BE2C (cell line): ENCODE measurements at regions not wholly inside any gene's neighbourhood (a gene's known extent, or its start where the extent isn't known, plus 50 kb on each side); places are given as distances from the start of the nearest gene placed in this dataset.
"Not testable (repeated sequence)": the region's sequence is repeated elsewhere in the genome, so short reads cannot be mapped to it uniquely, and the experiment has no call there.

Experiments
- DNase-seq: peaks from one replicate; pipeline ENCODE4 v3.0.0-alpha.2; 2020
- H3K27me3 ChIP-seq: fragments of 250-450 bp; sonication (Bioruptor Pico); 2 replicates; pipeline ENCODE4 v1.5.1; 2020; ENCODE audit warnings: mild to moderate bottlenecking
- H3K36me3 ChIP-seq: fragments of 250-450 bp; sonication (Bioruptor Pico); 2 replicates; pipeline ENCODE4 v1.5.1; 2020; ENCODE audit warnings: mild to moderate bottlenecking
- H3K4me1 ChIP-seq: fragments of 250-450 bp; sonication (Bioruptor Pico); 2 replicates; pipeline ENCODE4 v1.5.1; 2020
- H3K4me3 ChIP-seq: 2 replicates; pipeline ENCODE4 v1.5.1; 2011; ENCODE audit warnings: low read depth, low read length
- H3K9me3 ChIP-seq: fragments of 250-450 bp; sonication (Bioruptor Pico); 2 replicates; pipeline ENCODE4 v1.5.1; 2020
- TF ChIP-seq, protein P1 (sequence below): IDR thresholded peaks from 2 replicates; pipeline ENCODE4 v1.5.1; 2012; ENCODE audit warnings: mild to moderate bottlenecking, low read depth, low read length

DNA sequence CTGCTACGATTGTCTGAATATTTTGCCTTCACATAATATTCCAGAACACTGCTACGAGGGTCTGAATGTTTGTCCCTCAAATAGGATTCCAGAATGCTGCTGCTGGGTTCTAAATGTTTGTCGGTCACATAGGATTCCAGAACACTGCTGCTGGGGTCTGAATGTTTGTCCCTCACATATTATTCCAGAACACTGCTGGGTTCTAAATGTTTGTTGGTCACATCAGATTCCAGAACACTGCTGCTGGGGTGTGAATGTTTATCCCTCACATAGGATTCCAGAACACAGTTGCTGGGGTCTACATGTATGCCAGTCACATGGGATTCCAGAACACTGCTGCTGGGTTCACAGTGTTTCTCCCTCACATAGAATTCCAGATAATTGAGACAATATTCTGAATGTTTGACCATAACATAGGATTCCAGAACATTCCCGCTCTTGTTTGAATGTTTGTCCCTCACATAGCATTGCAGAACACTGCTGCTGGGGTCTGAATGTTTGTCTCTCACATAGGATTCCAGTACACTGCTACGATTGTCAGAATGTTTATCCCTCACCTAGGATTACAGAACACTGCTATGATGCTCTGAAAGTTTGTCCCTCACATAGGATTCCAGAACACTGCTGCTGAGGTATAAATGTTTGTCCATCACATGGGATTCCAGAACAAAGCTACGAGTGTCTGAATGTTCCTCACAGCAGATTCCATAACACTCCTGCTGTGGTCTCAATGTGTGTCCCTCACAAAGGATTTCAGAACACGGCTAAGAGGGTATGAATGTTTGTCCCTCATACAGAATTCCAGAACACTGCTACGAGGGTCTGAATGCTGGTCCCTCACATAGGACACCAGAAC is 201.8 kb downstream of the FOXD4L6 start:
- Histone ChIP-seq H3K4me3 (no peak overlapping the region), H3K9me3 (peaks cover 7% of the 10 kb centered on the region), H3K4me1 (no peaks in the 10 kb centered on the region), H3K27me3 (no peaks in the 10 kb centered on the region), H3K36me3 (no peaks in the 10 kb centered on the region)
- DNase-seq = no peak
- TF ChIP-seq, protein P1, sequence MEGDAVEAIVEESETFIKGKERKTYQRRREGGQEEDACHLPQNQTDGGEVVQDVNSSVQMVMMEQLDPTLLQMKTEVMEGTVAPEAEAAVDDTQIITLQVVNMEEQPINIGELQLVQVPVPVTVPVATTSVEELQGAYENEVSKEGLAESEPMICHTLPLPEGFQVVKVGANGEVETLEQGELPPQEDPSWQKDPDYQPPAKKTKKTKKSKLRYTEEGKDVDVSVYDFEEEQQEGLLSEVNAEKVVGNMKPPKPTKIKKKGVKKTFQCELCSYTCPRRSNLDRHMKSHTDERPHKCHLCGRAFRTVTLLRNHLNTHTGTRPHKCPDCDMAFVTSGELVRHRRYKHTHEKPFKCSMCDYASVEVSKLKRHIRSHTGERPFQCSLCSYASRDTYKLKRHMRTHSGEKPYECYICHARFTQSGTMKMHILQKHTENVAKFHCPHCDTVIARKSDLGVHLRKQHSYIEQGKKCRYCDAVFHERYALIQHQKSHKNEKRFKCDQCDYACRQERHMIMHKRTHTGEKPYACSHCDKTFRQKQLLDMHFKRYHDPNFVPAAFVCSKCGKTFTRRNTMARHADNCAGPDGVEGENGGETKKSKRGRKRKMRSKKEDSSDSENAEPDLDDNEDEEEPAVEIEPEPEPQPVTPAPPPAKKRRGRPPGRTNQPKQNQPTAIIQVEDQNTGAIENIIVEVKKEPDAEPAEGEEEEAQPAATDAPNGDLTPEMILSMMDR = no peak

DNA sequence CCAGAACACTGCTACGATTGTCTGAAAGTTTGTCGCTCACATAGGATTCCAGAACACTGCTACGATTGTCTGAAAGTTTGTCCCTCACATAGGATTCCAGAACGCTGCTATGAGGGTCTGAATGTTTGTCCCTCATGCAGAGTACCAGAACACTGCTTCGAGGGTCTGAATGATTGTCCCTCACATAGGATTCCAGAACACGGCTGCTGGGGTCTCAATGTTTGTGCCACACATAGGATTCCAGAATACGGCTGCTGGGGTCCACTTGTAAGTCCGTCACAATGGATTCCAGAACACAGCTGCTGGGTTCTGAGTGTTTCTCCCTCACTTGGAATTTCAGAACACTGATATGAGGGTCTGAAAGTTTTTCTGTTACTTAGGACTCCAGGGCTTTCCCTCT is 203.3 kb downstream of the FOXD4L6 start:
- DNase-seq = no peak
- Histone ChIP-seq H3K9me3 (peaks cover 7% of the 10 kb centered on the region), H3K4me1 (no peaks in the 10 kb centered on the region), H3K4me3 (no peak overlapping the region), H3K36me3 (no peaks in the 10 kb centered on the region), H3K27me3 (no peaks in the 10 kb centered on the region)
- TF ChIP-seq, protein P1 = no peak

DNA sequence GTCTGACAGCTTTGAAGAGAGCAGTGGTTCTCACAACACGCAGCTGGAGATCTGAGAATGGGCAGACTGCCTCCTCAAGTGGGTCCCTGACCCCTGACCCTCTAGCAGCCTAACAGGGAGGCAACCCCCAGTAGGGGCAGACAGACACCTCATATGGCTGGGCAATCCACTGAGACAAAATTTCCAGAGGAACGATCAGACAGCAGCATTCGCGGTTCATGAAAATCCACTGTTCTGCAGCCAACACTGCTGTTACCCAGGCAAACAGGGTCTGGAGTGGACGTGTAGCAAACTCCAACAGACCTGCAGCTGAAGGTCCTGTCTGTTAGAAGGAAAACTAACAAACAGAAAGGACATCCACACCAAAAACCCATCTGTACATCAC is 212.1 kb downstream of the FOXD4L6 start:
- not testable (repeated sequence) for H3K4me1 ChIP-seq, DNase-seq, H3K27me3 ChIP-seq, H3K4me3 ChIP-seq, H3K9me3 ChIP-seq, H3K36me3 ChIP-seq

DNA sequence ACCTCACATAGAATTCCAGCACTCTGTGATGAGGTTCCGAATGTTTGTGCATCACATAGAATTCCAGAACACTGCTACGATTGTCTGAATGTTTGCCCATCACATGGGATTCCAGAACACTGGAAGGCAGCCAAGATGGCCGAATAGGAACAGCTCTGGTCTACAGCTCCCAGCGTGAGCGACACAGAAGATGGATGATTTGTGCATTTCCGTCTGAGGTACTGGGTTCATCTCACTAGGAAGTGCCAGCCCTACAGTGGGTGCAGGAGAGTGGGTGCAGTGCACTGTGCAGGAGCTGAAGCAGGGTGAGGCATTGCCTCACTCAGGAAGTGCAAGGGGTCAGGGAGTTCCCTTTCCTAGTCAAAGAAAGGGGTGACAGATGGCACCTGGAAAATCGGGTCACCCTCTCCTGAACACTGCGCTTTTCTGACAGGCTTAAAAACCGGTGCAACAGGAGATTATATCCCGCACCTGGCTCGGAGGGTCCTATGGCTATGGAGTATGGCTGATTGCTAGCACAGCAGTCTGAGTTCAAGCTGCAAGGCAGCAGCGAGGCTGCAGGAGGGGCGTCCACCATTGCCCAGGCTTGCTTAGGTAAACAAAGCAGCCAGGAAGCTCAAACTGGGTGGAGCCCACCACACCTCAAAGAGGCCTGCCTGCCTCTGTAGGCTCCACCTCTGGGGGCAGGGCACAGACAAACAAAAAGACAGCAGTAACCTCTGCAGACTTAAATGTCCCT is 212.7 kb downstream of the FOXD4L6 start:
- not testable (repeated sequence) for H3K36me3 ChIP-seq, H3K9me3 ChIP-seq, H3K4me3 ChIP-seq, DNase-seq, H3K27me3 ChIP-seq, H3K4me1 ChIP-seq

DNA sequence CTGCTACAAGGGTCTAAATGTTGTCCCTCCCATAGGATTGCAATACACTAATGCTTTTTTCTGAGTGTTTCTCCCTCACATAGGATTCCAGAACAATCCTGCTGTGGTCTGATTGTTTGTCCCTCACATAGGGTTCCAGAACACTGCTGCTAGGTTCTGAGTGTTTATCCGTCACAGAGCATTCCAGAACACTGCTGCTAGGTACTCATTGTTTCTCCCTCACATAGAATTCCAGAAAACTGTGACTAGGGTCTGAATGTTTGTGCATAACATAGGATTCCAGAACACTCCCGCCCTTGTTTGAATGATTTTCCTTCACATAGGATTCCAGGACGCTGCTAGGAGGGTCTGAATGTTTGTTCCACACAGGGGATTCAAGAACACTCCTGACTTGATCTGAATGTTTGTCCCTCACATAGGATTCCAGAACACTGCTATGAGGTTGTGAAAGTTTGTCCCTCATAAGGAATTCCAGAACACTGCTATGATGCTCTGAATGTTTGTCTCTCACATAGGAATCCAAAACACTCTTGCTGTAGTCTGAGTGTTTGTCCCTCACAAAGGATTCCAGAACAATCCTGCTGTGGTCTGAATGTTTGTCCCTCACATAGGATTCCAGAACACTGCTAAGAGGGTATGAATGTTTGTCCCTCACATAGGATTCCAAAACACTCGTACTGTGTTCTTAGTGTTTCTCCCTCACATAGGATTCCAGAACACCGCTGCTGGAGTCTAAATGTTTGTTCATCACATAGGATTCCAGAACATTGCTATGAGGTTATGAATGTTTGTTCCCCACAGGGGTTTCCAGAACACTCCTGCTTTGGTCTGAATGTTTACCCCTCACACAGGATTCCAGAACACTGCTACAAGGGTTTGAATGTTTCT is 213.5 kb downstream of the FOXD4L6 start:
- H3K27me3 ChIP-seq = no peaks in the 10 kb centered on the region
- H3K9me3 ChIP-seq = 0 out of 2 replicates have a peak, but pooled peaks cover 3% of the 10 kb centered on the region

DNA sequence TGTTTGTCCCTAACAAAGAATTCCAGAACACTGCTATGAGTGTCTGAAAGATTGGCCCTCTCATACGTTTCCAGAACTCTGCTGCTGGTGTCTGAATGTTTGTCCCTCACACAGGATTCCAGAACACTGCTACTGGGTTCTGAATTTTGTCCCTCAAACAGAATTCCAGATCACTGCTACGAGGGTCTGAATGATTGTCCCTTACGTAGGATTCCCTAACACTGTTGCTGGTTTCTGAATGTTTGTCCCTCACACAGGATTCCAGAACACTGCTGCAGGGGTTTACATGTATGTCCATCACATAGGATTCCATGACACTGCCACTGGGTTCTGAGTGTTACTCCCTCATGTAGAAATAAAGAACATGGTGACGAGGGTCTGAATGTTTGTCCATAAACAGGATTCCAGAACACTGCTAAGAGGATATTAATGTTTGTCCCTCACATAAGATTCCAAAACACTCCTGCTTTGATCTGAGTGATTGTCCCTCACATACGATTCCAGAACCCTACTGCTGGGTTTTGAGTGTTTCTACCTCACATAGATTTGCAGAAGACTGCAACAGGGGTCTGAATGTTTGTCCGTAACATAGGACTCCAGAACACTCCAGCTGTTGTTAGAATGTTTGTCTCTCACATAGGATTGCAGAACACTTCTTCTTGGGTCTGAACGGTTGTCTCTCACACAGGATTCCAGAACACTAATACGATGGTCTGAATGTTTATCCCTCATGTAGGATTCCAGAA is 214.4 kb downstream of the FOXD4L6 start:
- Histone ChIP-seq H3K27me3 (no peaks in the 10 kb centered on the region), H3K36me3 (no peaks in the 10 kb centered on the region), H3K4me1 (no peaks in the 10 kb centered on the region), H3K4me3 (no peak overlapping the region), H3K9me3 (0 out of 2 replicates have a peak, but pooled peaks cover 3% of the 10 kb centered on the region)
- TF ChIP-seq, protein P1 = no peak
- no peak for DNase-seq

More for the DNA sequence above, 213.5 kb downstream of the FOXD4L6 start:
- TF ChIP-seq, protein P1 = no peak
- Histone ChIP-seq H3K4me3 (no peak overlapping the region), H3K36me3 (no peaks in the 10 kb centered on the region), H3K4me1 (no peaks in the 10 kb centered on the region)
- DNase-seq = no peak
